ENCODE measurements at regions not wholly inside any gene's neighbourhood (a gene's known extent, or its start where the extent isn't known, plus 50 kb on each side); places are given as distances from the start of the nearest gene placed in this dataset.
A peak's percentile ranks its signal among the peaks of the same experiment; 100 is the strongest.

GRCh38 chr7:3243680-3244079 lies 57.4 kb upstream of the SDK1 start:
- TF ChIP-seq SNAI2 (CRISPR knock-in tag; IDR thresholded peaks at IDR 0.05) (no peak), TOX (CRISPR knock-in tag; IDR thresholded peaks at IDR 0.05; ENCODE audit: borderline replicate concordance) (no peak), ZC3H10 (CRISPR knock-in tag; IDR thresholded peaks at IDR 0.05) (no peak), ARNTL (CRISPR knock-in tag; IDR thresholded peaks at IDR 0.05; ENCODE audit: borderline replicate concordance, low read depth) (no peak), CSDC2 (CRISPR knock-in tag; IDR thresholded peaks at IDR 0.05) (no peak)
- TF ChIP-seq, protein P1, sequence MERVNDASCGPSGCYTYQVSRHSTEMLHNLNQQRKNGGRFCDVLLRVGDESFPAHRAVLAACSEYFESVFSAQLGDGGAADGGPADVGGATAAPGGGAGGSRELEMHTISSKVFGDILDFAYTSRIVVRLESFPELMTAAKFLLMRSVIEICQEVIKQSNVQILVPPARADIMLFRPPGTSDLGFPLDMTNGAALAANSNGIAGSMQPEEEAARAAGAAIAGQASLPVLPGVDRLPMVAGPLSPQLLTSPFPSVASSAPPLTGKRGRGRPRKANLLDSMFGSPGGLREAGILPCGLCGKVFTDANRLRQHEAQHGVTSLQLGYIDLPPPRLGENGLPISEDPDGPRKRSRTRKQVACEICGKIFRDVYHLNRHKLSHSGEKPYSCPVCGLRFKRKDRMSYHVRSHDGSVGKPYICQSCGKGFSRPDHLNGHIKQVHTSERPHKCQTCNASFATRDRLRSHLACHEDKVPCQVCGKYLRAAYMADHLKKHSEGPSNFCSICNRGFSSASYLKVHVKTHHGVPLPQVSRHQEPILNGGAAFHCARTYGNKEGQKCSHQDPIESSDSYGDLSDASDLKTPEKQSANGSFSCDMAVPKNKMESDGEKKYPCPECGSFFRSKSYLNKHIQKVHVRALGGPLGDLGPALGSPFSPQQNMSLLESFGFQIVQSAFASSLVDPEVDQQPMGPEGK (CRISPR knock-in tag; IDR thresholded peaks at IDR 0.05; ENCODE audit: borderline replicate concordance) = no peak
- no peak for ATAC-seq

- TF ChIP-seq ARNTL (CRISPR knock-in tag; IDR thresholded peaks at IDR 0.05; ENCODE audit: borderline replicate concordance, low read depth) (no peak), PPARA (CRISPR knock-in tag; IDR thresholded peaks at IDR 0.05; ENCODE audit: borderline replicate concordance) (0 out of 2 replicates have a peak, but pooled peaks have one; percentile 32), TSHZ2 (CRISPR knock-in tag; IDR thresholded peaks at IDR 0.05) (peak; percentile 58; the same call in 1 of the 2 replicates), ISL1 (CRISPR knock-in tag; IDR thresholded peaks at IDR 0.05) (peak; percentile 19; the same call in 1 of the 2 replicates), ZFP3 (CRISPR knock-in tag; IDR thresholded peaks at IDR 0.05) (0 out of 2 replicates have a peak, but pooled peaks have one; percentile 33), ZNF8 (CRISPR knock-in tag; IDR thresholded peaks at IDR 0.05) (0 out of 2 replicates have a peak, but pooled peaks have one; percentile 8), ZNF70 (CRISPR knock-in tag; IDR thresholded peaks at IDR 0.05) (no peak), TCF4 (CRISPR knock-in tag; IDR thresholded peaks at IDR 0.05; ENCODE audit: borderline replicate concordance) (peak; percentile 89; the same call in 1 of the 2 replicates)
- ATAC-seq = no peak; the same call in 2 of the 3 replicates
These were observed 56.7 kb upstream of the SDK1 start for GRCh38 chr7:3244241-3244814.

DNA sequence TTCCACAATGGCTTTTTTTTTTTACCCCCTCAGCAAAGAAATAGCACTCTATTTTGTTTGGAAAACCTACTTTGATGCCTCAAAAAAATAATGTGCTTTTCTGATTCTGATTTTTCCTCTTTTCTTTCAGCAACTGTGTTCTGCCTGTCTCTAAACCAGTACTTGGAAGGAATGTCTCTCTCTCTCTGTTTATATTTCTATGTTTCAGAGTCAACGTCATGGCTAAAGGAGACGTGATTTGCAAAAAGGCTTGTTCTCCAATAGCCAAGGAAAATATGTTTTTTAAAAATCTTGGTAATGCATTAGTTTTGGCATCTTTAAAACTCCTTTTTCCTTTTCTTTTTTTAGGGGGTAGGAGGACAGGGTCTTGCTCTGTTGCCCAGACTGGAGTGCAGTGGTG lies 56.0 kb upstream of the SDK1 start:
- TF ChIP-seq POU6F1 (CRISPR knock-in tag; IDR thresholded peaks at IDR 0.05; ENCODE audit: borderline replicate concordance, low read depth) (no peak), ZFP3 (CRISPR knock-in tag; IDR thresholded peaks at IDR 0.05) (no peak), ZNF565 (CRISPR knock-in tag; conservative IDR thresholded peaks at IDR 0.05; ENCODE audit: low read depth) (no peak), GLIS3 (CRISPR knock-in tag; IDR thresholded peaks at IDR 0.05) (no peak), ISL1 (CRISPR knock-in tag; IDR thresholded peaks at IDR 0.05) (no peak), CREB5 (CRISPR knock-in tag; IDR thresholded peaks at IDR 0.05; ENCODE audit: low read depth) (no peak), TSHZ2 (CRISPR knock-in tag; IDR thresholded peaks at IDR 0.05) (no peak), PPARA (CRISPR knock-in tag; IDR thresholded peaks at IDR 0.05; ENCODE audit: borderline replicate concordance) (no peak), TOX (CRISPR knock-in tag; IDR thresholded peaks at IDR 0.05; ENCODE audit: borderline replicate concordance) (no peak), RARB (CRISPR knock-in tag; IDR thresholded peaks at IDR 0.05) (no peak), SNAI2 (CRISPR knock-in tag; IDR thresholded peaks at IDR 0.05) (no peak), CSDC2 (CRISPR knock-in tag; IDR thresholded peaks at IDR 0.05) (no peak), ZNF8 (CRISPR knock-in tag; IDR thresholded peaks at IDR 0.05) (no peak)
- TF ChIP-seq, protein P1 (CRISPR knock-in tag; IDR thresholded peaks at IDR 0.05; ENCODE audit: borderline replicate concordance) = no peak
- ATAC-seq = no peak

Data from SK-N-SH treated with all-trans-retinoic acid at 6 μM for 48 hours (cell line).